ENCODE measurements at regions not wholly inside any gene's neighbourhood (a gene's known extent, or its start where the extent isn't known, plus 50 kb on each side); places are given as distances from the start of the nearest gene placed in this dataset.

DNA sequence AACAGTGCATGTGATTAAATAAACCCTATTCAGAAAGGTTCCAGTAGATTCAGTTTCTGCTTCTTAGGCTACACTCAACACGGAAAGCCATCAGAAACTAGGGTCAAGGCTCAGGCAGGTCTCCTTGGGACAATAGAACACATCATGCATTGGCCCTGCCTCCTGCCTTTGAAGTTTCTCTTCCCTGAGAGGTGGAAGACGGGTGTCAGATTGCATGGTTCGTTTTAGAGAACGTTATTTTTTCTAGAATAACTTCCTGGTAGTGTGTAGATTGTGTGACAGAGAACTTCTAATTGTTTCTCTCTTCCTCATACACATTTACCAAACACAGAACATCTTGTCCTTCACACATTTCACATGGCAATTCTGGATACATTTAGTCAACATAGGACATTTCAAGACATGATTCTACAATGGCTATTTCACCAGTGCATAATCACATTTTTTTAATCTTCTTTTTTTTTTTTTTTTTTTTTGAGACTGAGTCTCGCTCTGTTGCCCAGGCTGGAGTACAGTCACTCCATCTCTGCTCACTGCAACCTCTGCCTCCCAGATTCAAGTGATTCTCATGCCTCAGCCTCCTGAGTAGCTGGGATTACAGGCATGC is 106.6 kb upstream of the AMN1 start:
- TF ChIP-seq EZH2 (IDR thresholded peaks at IDR 0.05; ENCODE audit: borderline replicate concordance, low read depth, low read length, severe bottlenecking): no peak
- TF ChIP-seq, protein P1, sequence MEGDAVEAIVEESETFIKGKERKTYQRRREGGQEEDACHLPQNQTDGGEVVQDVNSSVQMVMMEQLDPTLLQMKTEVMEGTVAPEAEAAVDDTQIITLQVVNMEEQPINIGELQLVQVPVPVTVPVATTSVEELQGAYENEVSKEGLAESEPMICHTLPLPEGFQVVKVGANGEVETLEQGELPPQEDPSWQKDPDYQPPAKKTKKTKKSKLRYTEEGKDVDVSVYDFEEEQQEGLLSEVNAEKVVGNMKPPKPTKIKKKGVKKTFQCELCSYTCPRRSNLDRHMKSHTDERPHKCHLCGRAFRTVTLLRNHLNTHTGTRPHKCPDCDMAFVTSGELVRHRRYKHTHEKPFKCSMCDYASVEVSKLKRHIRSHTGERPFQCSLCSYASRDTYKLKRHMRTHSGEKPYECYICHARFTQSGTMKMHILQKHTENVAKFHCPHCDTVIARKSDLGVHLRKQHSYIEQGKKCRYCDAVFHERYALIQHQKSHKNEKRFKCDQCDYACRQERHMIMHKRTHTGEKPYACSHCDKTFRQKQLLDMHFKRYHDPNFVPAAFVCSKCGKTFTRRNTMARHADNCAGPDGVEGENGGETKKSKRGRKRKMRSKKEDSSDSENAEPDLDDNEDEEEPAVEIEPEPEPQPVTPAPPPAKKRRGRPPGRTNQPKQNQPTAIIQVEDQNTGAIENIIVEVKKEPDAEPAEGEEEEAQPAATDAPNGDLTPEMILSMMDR (IDR thresholded peaks at IDR 0.05; ENCODE audit: borderline replicate concordance, extremely low read depth, low read length, poor library complexity, severe bottlenecking): no peak
- Histone ChIP-seq H3K4me1 (ENCODE audit: insufficient read depth, low read length) (peaks cover 12% of the 10 kb centered on the region), H3K27ac (ENCODE audit: low read length) (no peak overlapping the region), H4K20me1 (ENCODE audit: insufficient read depth, low read length) (no peaks in the 10 kb centered on the region), H2AFZ (ENCODE audit: low read depth, low read length) (no peak overlapping the region), H3K9ac (ENCODE audit: low read depth, low read length) (no peak overlapping the region), H3K4me2 (ENCODE audit: insufficient read depth, low read length) (no peak overlapping the region), H3K4me3 (ENCODE audit: low read depth in 1 of 2, low read length in 2 of 2) (no peak overlapping the region), H3K79me2 (ENCODE audit: insufficient read depth, low read length) (no peaks in the 10 kb centered on the region), H3K9me3 (ENCODE audit: insufficient read depth, low read length, severe bottlenecking) (peaks cover 27% of the 10 kb centered on the region), H3K27me3 (ENCODE audit: insufficient read depth, low read length, poor library complexity) (no peaks in the 10 kb centered on the region), H3K36me3 (ENCODE audit: insufficient read depth, low read length) (no peaks in the 10 kb centered on the region)
- no peak for ATAC-seq (ENCODE audit: insufficient read depth, low read depth)
- DNase-seq: no peak

DNA sequence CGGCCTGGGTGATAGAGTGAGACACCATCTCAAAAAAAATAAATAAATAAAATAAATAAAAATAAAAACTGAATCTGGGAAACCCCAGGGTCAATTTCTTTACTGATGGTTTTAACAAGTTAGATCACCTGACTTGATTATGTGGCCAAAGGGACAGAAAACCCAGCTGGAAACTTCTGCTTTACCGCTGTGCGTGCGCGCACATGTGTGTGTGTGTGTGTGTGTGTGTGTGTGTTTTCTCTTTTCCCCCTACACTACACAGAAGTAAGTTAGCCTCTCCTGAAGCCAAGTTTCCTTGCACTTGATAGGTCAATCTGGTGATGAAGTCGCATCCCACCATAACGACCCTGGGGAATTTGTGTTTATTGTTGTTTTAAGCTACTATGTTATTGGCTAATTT is 105.3 kb upstream of the AMN1 start:
- no peaks in the 10 kb centered on the region for H3K27me3 ChIP-seq (ENCODE audit: insufficient read depth, low read length, poor library complexity)
- H3K27ac ChIP-seq (ENCODE audit: low read length): no peak overlapping the region
- no peak for ATAC-seq (ENCODE audit: insufficient read depth, low read depth)

DNA sequence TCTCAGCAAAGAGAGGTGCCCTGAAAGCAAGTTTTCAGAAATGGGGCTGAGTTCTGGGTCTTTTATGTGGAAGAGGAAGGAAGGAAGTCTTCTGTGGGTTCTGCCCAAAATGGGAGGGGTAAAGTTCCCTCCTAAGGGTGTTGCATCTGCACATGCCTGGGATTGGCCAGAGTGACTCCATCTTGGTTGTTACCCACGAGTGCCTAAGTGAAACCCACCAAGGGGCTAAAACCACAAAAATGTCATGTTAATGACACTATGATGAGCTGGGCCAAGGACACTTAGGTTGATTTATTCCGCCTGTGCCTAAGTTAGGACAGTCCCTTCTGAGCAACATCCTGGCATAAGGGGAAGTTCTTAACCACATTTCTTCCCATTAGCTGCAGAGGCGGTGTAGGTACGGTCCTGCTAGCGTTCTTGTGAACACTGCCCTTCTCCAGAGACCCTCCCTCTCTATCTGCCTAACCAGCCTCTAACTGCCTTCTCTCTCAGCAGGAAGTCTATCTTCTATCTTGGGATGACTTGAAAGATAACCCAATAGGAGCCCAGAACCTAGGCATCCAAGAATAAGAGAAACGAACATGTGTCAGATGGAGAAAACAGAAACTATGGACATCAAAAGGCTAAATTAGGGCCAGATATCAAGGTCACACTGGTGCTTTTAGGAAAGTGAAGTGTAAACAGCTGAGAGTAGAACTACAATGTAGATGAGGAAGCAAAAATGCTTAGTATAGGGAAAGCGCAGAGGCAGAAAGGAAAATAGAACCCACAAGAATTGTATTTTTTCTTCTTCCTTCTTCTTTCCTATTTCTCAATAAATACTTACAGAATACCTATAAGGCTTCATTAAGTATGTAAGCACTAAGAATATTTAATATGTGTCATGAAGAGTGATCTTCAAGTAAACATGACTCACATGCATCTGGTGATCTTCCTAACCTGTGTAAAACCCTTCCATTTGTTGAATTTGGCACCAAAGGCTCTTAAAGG is 104.2 kb upstream of the AMN1 start:
- H3K9ac ChIP-seq (ENCODE audit: low read depth, low read length): no peak overlapping the region

More for the DNA sequence above, 105.3 kb upstream of the AMN1 start:
- Histone ChIP-seq H3K9me3 (ENCODE audit: insufficient read depth, low read length, severe bottlenecking) (peaks cover 27% of the 10 kb centered on the region), H3K9ac (ENCODE audit: low read depth, low read length) (no peak overlapping the region), H3K36me3 (ENCODE audit: insufficient read depth, low read length) (no peaks in the 10 kb centered on the region), H4K20me1 (ENCODE audit: insufficient read depth, low read length) (no peaks in the 10 kb centered on the region), H3K79me2 (ENCODE audit: insufficient read depth, low read length) (no peaks in the 10 kb centered on the region), H3K4me1 (ENCODE audit: insufficient read depth, low read length) (peaks cover 12% of the 10 kb centered on the region), H3K4me3 (ENCODE audit: low read depth in 1 of 2, low read length in 2 of 2) (no peak overlapping the region), H3K4me2 (ENCODE audit: insufficient read depth, low read length) (no peak overlapping the region), H2AFZ (ENCODE audit: low read depth, low read length) (no peak overlapping the region)
- no peak for DNase-seq
- TF ChIP-seq EZH2 (IDR thresholded peaks at IDR 0.05; ENCODE audit: borderline replicate concordance, low read depth, low read length, severe bottlenecking): no peak
- TF ChIP-seq, protein P1 (IDR thresholded peaks at IDR 0.05; ENCODE audit: borderline replicate concordance, extremely low read depth, low read length, poor library complexity, severe bottlenecking): no peak

More for the DNA sequence above, 104.2 kb upstream of the AMN1 start:
- H4K20me1 ChIP-seq (ENCODE audit: insufficient read depth, low read length): no peaks in the 10 kb centered on the region
- no peaks in the 10 kb centered on the region for H3K27me3 ChIP-seq (ENCODE audit: insufficient read depth, low read length, poor library complexity)
- no peak overlapping the region for H3K4me2 ChIP-seq (ENCODE audit: insufficient read depth, low read length)
- peak overlapping the region in 1 of 2 experiments; percentile 2; a peak in 2 of 4 replicates for H3K4me3 ChIP-seq (ENCODE audit: low read depth in 1 of 2, low read length in 2 of 2)
- ATAC-seq (ENCODE audit: insufficient read depth, low read depth): peak; percentile 84
- peaks cover 27% of the 10 kb centered on the region for H3K9me3 ChIP-seq (ENCODE audit: insufficient read depth, low read length, severe bottlenecking)
- DNase-seq: peak; percentile 54
- H3K36me3 ChIP-seq (ENCODE audit: insufficient read depth, low read length): no peaks in the 10 kb centered on the region
- TF ChIP-seq, protein P1 (IDR thresholded peaks at IDR 0.05; ENCODE audit: borderline replicate concordance, extremely low read depth, low read length, poor library complexity, severe bottlenecking): no peak
- peaks cover 12% of the 10 kb centered on the region for H3K4me1 ChIP-seq (ENCODE audit: insufficient read depth, low read length)
- no peaks in the 10 kb centered on the region for H3K79me2 ChIP-seq (ENCODE audit: insufficient read depth, low read length)
- peak overlapping the region; percentile 36 for H3K27ac ChIP-seq (ENCODE audit: low read length)
- H2AFZ ChIP-seq (ENCODE audit: low read depth, low read length): no peak overlapping the region

All from DND-41 (cell line).